Smooth muscle cell (in vitro differentiated cells): ENCODE measurements at regions not wholly inside any gene's neighbourhood (a gene's known extent, or its start where the extent isn't known, plus 50 kb on each side); places are given as distances from the start of the nearest gene placed in this dataset.

Experiments
- DNase-seq: peaks from one replicate; lab custom pipeline; 2025; ENCODE audit not compliant: unreplicated experiment; lab: John Stamatoyannopoulos, UW
- H2AFZ ChIP-seq: fragments of 200-600 bp; sonication (generic); 2 replicates; pipeline ENCODE4 v1.6.0; 2016; ENCODE audit warnings: antibody characterized with exemption, low read depth, mild to moderate bottlenecking
- H3F3A ChIP-seq: fragments of 200-600 bp; sonication (generic); 2 replicates; pipeline ENCODE4 v1.6.0; 2017; ENCODE audit warnings: antibody characterized with exemption, low read depth
- H3K27ac ChIP-seq: fragments of 200-600 bp; sonication (generic); 2 replicates; pipeline ENCODE4 v1.5.1; 2016; ENCODE audit warnings: low read depth, mild to moderate bottlenecking
- H3K27me3 ChIP-seq: fragments of 200-600 bp; sonication (generic); 2 replicates; pipeline ENCODE4 v1.6.1; 2016; ENCODE audit warnings: low read depth, mild to moderate bottlenecking
- H3K36me3 ChIP-seq: fragments of 200-600 bp; sonication (generic); 2 replicates; pipeline ENCODE4 v1.5.1; 2016; ENCODE audit warnings: low read depth
- H3K4me1 ChIP-seq: fragments of 200-600 bp; sonication (generic); 2 replicates; pipeline ENCODE4 v1.5.1; 2016; ENCODE audit warnings: low read depth
- H3K4me2 ChIP-seq: fragments of 200-600 bp; sonication (generic); 2 replicates; pipeline ENCODE4 v1.6.0; 2016; ENCODE audit warnings: mild to moderate bottlenecking
- H3K4me3 ChIP-seq: fragments of 200-600 bp; sonication (generic); 2 replicates; pipeline ENCODE4 v1.5.1; 2016; ENCODE audit warnings: mild to moderate bottlenecking
- H3K79me2 ChIP-seq: fragments of 200-600 bp; sonication (generic); 2 replicates; pipeline ENCODE4 v1.6.0; 2016; ENCODE audit warnings: low read depth, mild to moderate bottlenecking
- H3K9ac ChIP-seq: fragments of 200-600 bp; sonication (generic); 2 replicates; pipeline ENCODE4 v1.6.0; 2016; ENCODE audit warnings: low read depth
- H3K9me3 ChIP-seq: fragments of 200-600 bp; sonication (generic); replicated peaks from 2 replicates; pipeline ENCODE4 v1.5.1; 2016; ENCODE audit warnings: low read depth
- H4K20me1 ChIP-seq: fragments of 200-600 bp; sonication (generic); 2 replicates; pipeline ENCODE4 v1.6.0; 2016; ENCODE audit warnings: low read depth
- CTCF ChIP-seq: fragments of 200-600 bp; sonication (generic); IDR thresholded peaks from 2 replicates; pipeline ENCODE4 v1.5.1; 2017; ENCODE audit warnings: borderline replicate concordance, mild to moderate bottlenecking, antibody characterized with exemption; ENCODE audit not compliant: insufficient read depth, poor library complexity, severe bottlenecking
- WGBS: methylation state at CpG from one replicate; pipeline ENCODE4 v1.1.7; 2016; ENCODE audit warnings: low lambda C conversion rate; 5-methylcytosine and 5-hydroxymethylcytosine counted together

- no peaks in the 10 kb centered on the region for H3K79me2 ChIP-seq
- peak; percentile 49 for TF ChIP-seq CTCF
- H3K4me3 ChIP-seq: no peak overlapping the region
- no peak overlapping the region for H3K27ac ChIP-seq
- no peak overlapping the region for H3K9ac ChIP-seq
- H3K27me3 ChIP-seq: peaks cover 5% of the 10 kb centered on the region
- no peak for DNase-seq
- no peaks in the 10 kb centered on the region for H3K36me3 ChIP-seq
- no peak overlapping the region for H3K4me2 ChIP-seq
- no peaks in the 10 kb centered on the region for H3K4me1 ChIP-seq
- 52% methylated on average over 3 of the region's 3 CpGs for WGBS
- H2AFZ ChIP-seq: no peak overlapping the region
- no peaks in the 10 kb centered on the region for H3F3A ChIP-seq
- no peaks in the 10 kb centered on the region for H3K9me3 ChIP-seq
- H4K20me1 ChIP-seq: no peaks in the 10 kb centered on the region
Measured at GRCh38 chr7:108660465-108660864, 90.8 kb downstream of the DNAJB9 start.

- peaks cover 5% of the 10 kb centered on the region for H3K27me3 ChIP-seq
- peak overlapping the region; percentile 28 for H3K27ac ChIP-seq
- WGBS: 25% methylated on average over 4 of the region's 4 CpGs
- no peaks in the 10 kb centered on the region for H3K9me3 ChIP-seq
- no peaks in the 10 kb centered on the region for H3K36me3 ChIP-seq
- no peaks in the 10 kb centered on the region for H3K4me1 ChIP-seq
- H4K20me1 ChIP-seq: no peaks in the 10 kb centered on the region
- no peak for DNase-seq
- H3K9ac ChIP-seq: no peak overlapping the region
- H3F3A ChIP-seq: peaks cover 8% of the 10 kb centered on the region
- no peak overlapping the region for H3K4me3 ChIP-seq
- H3K4me2 ChIP-seq: peak overlapping the region; percentile 12
- TF ChIP-seq CTCF: no peak
- no peaks in the 10 kb centered on the region for H3K79me2 ChIP-seq
- H2AFZ ChIP-seq: no peak overlapping the region
Measured at GRCh38 chr7:108662783-108663362, 93.2 kb downstream of the DNAJB9 start.

GRCh38 chr7:108663701-108664100 is 94.0 kb downstream of the DNAJB9 start:
- Histone ChIP-seq H3K27ac (no peak overlapping the region), H3K4me3 (no peak overlapping the region), H4K20me1 (no peaks in the 10 kb centered on the region), H3K4me1 (no peaks in the 10 kb centered on the region), H3K27me3 (peaks cover 4% of the 10 kb centered on the region), H3K9me3 (no peaks in the 10 kb centered on the region), H3K4me2 (peak overlapping the region; percentile 12), H3K36me3 (no peaks in the 10 kb centered on the region), H3F3A (peaks cover 10% of the 10 kb centered on the region), H3K9ac (no peak overlapping the region), H3K79me2 (no peaks in the 10 kb centered on the region), H2AFZ (no peak overlapping the region)
- no peak for TF ChIP-seq CTCF
- 96% methylated on average over 3 of the region's 3 CpGs for WGBS
- DNase-seq: no peak

GRCh38 chr7:108667216-108667615 is 97.5 kb downstream of the DNAJB9 start:
- H3K4me3 ChIP-seq: no peak overlapping the region
- H3K9ac ChIP-seq: no peak overlapping the region
- H3K4me2 ChIP-seq: peak overlapping the region; percentile 58
- H3K79me2 ChIP-seq: no peaks in the 10 kb centered on the region
- H4K20me1 ChIP-seq: no peaks in the 10 kb centered on the region
- peaks cover 10% of the 10 kb centered on the region for H3F3A ChIP-seq
- no peaks in the 10 kb centered on the region for H3K27me3 ChIP-seq
- no peaks in the 10 kb centered on the region for H3K4me1 ChIP-seq
- no peaks in the 10 kb centered on the region for H3K9me3 ChIP-seq
- H3K36me3 ChIP-seq: no peaks in the 10 kb centered on the region
- H2AFZ ChIP-seq: no peak overlapping the region
- peak overlapping the region; percentile 34 for H3K27ac ChIP-seq
- 9% methylated on average over 2 of the region's 2 CpGs for WGBS
- no peak for DNase-seq
- TF ChIP-seq CTCF: no peak
